HG03064 (cell line): ENCODE measurements at regions not wholly inside any gene's neighbourhood (a gene's known extent, or its start where the extent isn't known, plus 50 kb on each side); places are given as distances from the start of the nearest gene placed in this dataset.
"Not testable (repeated sequence)": the region's sequence is repeated elsewhere in the genome, so short reads cannot be mapped to it uniquely, and the experiment has no call there.

Source experiments
- ATAC-seq: cut with Tn5 transposase; IDR thresholded peaks from one replicate; pipeline ENCODE4 v1.9.1; 2021; ENCODE audit warnings: low read depth; ENCODE audit not compliant: unreplicated experiment

DNA sequence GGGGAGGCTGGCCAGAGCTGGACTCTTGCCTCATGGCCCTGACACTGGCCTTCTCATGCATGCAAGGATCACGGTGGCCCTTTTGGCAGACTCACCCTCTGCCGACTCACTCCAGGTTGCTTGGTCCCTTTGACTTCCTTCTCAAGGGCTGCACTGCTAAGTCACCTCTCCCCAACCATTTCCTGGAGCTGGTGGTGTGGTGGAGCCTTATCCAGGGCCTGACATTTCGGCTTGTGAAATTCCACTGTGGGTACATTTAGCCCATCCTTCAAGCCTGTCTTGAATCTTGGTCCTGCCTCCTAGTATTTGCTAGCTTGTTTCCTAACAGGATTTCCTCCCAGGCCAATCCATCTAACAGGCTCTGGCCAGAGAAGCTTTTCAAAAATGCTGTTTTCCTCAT lies 52.6 kb upstream of the JUN start:
- ATAC-seq: no peak

DNA sequence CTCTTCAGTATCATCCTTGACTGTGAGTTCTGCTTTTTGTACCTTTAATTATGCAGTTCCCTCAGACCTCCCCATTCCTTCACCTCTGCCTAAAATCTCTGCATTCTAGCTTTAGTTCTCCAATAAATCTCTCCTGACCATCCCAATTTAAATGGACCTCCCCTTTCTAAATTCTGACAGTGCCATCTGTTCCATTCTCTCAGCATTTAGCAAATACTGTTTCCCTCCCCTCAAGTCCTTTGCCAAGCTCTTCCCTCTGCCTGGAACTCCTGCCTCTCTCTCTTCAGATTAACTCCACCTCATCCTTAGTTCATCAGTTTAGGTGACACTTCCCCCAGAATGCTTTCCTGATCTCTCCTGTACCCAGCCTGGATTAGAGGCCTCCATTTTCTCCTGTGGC lies 54.0 kb upstream of the JUN start:
- ATAC-seq: no peak

GRCh38 chr1:58839147-58839795 lies 55.4 kb upstream of the JUN start:
- no peak for ATAC-seq

- no peak for ATAC-seq
Measured at GRCh38 chr1:58839846-58840835, 56.3 kb upstream of the JUN start.

GRCh38 chr1:58841455-58841854 lies 57.6 kb upstream of the JUN start:
- no peak for ATAC-seq

- no peak for ATAC-seq
Measured at GRCh38 chr1:58842941-58843340, 59.1 kb upstream of the JUN start.

DNA sequence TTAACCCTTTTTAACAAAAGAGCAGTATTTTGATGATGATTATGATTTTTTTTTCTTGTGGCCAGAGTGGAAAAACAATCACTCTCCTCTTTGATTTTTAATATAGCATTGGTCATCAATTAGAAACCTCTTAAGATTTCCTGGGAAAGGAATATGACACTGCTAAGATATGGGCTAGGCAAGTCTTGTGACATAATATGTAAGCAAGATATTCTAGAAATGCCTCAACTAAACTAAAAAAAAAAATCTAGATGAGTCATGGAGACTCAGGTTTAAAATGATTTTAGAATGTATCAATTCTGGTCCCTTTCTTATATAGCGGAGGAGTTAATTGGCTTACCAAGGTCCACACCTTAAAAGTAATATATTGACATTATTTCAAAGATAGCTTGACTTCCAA lies 60.3 kb upstream of the JUN start:
- ATAC-seq: no peak

DNA sequence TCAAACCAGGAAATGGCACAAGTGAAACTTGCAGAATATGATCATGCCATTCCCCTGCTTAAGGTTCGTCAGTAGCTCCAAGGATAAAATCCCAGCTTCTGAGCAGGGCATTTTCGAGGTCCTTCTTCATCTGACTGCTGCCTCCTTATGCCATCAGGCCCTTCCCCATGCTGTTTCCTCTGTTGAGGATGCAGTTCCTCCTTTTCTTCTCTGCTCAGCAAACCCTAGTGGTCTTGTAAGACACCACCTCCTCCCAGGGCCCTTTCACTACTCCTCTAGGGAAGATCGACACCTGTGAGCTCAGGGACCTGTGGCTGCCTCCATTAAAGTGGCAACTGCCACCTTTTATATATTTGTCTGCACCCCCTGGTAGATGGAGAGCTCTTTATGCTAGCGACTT lies 62.1 kb upstream of the JUN start:
- no peak for ATAC-seq

DNA sequence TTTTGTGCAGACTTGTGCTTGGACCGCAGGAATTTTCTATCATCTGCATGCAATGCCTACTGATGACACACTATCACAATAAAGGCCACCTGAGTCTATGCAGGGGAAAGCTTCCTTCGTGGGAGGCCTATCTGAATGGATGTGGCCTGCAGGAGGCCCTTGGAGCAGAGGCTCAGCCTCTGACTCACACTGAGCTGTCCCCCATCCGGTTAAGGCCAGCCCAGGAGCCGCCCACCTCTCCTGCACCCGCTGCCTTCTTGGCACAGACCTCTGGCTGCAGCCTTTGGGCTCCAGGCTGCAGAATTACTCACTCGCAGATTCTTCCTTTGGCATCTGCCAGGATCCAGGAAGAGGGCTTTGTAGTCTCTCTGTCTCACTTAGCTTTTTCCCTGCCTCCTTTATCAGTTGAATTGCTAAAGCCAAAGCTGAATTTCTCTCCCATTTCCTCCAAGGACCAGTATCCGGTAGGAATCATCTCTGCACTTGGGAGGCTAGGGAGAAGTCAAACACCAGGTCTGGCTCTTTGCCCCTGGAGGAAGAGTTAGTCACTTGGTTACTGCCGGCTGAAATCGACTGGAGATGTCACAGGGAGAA lies 65.1 kb upstream of the JUN start:
- ATAC-seq: no peak

DNA sequence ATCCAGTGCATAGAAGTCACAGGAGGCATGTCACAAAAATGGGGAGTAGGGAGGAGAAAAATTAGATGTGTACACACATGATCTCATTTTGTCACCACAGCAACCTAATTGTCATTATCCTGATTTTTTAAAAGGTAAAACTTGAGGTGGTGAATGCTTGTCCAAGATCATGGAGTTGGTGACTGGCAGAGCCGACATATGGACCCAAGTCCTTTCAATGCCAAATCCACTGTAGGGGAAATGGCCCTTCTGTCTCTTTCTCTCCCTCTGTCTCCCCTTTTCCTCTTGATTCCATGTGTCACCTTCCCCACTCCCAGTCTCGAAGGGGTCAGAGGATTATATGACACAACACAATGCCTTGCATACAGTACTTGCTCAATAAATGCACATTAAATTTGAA lies 65.7 kb upstream of the JUN start:
- no peak for ATAC-seq

DNA sequence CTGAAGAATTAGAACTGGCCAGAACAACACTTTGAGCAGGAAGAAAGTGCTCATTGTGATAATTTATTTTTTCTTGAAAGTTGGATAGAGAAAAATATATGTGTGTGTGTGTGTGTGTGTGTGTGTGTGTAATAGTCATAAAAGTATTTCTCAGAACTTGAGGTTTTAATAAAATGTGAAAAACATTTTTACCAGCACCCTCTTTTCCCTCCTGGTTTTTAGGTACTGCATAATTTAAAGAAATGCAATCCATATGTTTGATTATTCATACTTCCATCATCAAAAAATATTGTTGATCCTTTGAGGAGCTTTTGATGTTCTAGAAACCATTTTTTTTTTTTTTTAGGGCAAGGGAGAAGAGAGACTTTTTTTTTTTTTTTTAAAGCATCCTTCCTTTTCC lies 66.8 kb upstream of the JUN start:
- no peak for ATAC-seq

GRCh38 chr1:58852731-58853485 lies 69.1 kb upstream of the JUN start:
- no peak for ATAC-seq

DNA sequence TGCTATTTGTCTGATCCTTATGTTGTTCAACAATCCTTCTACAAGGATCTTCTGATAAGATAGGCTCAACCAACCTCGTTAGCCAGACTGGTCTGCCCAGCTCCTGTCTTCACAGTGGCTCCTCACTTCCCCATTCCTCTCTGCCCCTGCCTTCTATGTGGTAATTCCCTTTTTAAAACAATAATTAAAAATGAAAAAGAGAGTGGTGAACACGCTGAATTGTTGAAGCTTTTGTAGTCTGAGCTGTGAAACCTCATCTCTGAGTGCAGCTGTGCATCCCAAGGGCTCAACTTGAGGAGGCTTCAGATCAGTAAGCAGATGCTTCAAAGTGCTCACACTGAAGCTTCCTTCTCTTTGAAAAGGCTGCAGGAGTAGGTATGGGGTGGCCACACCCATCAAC lies 70.7 kb upstream of the JUN start:
- no peak for ATAC-seq

GRCh38 chr1:58855274-58856165 lies 71.7 kb upstream of the JUN start:
- no peak for ATAC-seq

DNA sequence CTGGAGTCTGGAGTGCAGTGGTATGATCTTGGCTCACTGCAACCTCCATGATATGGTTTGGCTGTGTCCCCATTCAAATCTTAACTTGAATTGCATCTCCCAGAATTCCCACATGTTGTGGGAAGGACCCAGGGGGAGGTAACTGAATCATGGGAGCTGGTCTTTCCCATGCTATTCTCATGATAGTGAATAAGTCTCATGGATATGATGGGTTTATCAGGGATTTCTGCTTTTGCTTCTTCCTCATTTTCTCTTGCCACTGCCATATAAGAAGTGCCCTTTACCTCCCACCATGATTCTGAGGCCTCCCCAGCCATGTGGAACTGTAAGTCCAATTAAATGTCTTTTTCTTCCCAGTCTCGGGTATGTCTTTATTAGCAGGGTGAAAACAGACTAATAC lies 72.4 kb upstream of the JUN start:
- ATAC-seq: not testable (repeated sequence)

- peak; percentile 72 for ATAC-seq
Measured at GRCh38 chr1:58857680-58858673, 74.1 kb upstream of the JUN start.

DNA sequence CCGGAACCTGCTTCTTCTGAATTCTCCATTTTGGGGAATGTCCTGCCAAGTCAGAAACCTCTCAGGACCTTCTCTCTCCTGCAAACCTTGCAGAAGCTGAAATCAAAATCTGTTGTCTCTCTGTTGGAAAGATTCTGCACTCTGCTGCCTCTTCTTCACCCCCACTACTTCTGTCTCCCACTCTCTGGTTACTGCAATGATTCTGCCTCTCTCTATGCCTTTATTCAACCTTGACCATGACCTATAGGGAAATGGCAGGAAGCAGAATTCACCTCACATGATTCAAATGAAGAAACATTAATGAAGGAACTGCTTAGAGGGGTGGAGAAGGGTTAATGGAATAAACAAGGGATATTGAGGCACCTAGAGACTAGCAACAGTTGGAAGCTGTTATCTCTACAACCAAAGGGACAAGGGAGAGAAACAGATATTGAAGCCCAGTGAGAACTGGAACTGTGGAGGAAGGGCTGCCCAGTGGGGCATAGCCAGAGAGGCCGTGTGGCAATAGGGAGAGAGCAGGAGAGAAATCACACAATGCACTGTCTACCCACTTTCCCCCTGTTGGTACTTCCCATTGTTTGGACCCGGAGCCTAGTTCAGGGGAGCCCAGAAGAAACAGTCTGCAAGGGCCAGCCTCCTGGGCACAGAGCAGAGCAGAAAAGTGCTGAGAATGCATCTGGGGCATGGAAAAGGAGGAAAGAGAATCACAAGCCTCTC lies 76.1 kb upstream of the JUN start:
- no peak for ATAC-seq

DNA sequence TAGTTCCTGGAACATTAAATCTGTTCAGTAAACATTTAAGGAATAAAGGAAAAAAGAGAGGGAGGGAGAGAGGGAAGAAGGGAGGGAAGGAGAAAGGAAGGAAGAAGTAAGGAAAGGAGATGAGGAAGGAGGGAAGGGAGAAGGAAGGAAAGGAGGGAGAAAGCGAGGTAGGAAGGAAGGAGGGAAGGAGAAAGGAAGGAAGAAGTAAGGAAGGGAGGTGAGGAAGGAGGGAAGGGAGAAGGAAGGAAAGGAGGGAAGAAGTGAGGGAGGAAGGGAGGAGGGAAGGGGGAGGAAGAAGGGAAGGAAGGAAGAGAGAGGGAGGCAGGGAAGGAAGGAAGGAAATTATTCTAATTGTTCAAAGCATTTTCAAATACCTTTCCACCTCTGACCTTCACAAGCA lies 77.2 kb upstream of the JUN start:
- no peak for ATAC-seq
